GM12878 (cell line): ENCODE measurements at regions not wholly inside any gene's neighbourhood (a gene's known extent, or its start where the extent isn't known, plus 50 kb on each side); places are given as distances from the start of the nearest gene placed in this dataset.

Experiments
- ASH2L ChIP-seq: fragments of 300-600, 200-600 bp; sonication (generic); IDR thresholded peaks from 2 replicates; pipeline ENCODE4 v1.6.1; 2017; ENCODE audit warnings: low read depth, mild to moderate bottlenecking, borderline replicate concordance
- CREB1 ChIP-seq: IDR thresholded peaks from 2 replicates; pipeline ENCODE4 v1.6.1; 2012; ENCODE audit warnings: low read depth, mild to moderate bottlenecking, inconsistent platforms
- EGR1 ChIP-seq, 2 experiments: IDR thresholded peaks; 1 replicate in 1 of 2; 2 replicates in 1 of 2; pipeline ENCODE4 v1.6.1; 2011 to 2012; ENCODE audit warnings: low read depth in 2 of 2, low read length in 2 of 2, borderline replicate concordance in 1 of 2, mild to moderate bottlenecking in 1 of 2, moderate library complexity in 1 of 2
- EP300 ChIP-seq, 2 experiments: fragments of 150-350 bp in 1 of 2; IDR thresholded peaks; 2 replicates each; pipeline ENCODE4 v1.6.1; 2011 to 2012; ENCODE audit warnings: low read depth in 2 of 2, low read length in 2 of 2, borderline replicate concordance in 1 of 2, improper control_type of control experiment in 1 of 2, inconsistent platforms in 1 of 2; ENCODE audit not compliant: control insufficient read depth in 1 of 2
- FOS ChIP-seq: IDR thresholded peaks from 3 replicates; pipeline ENCODE4 v1.6.1; 2011; ENCODE audit warnings: borderline replicate concordance; ENCODE audit not compliant: insufficient read length; ENCODE audit errors: extremely low read depth
- HDAC2 ChIP-seq: fragments of 200-600 bp; sonication (generic); IDR thresholded peaks from 2 replicates; pipeline ENCODE4 v1.6.1; 2017
- KDM1A ChIP-seq: fragments of 200-600 bp; sonication (generic); IDR thresholded peaks from 2 replicates; pipeline ENCODE4 v1.6.1; 2016; ENCODE audit warnings: borderline replicate concordance
- NFIC ChIP-seq: IDR thresholded peaks from 2 replicates; pipeline ENCODE4 v1.6.1; 2012; ENCODE audit warnings: low read depth, mild to moderate bottlenecking, inconsistent platforms, low read length, moderate library complexity
- POLR2A ChIP-seq: IDR thresholded peaks from 2 replicates; pipeline ENCODE4 v1.6.1; 2011; ENCODE audit warnings: low read depth, mild to moderate bottlenecking, low read length
- SMARCA5 ChIP-seq: fragments of 450-650 bp; IDR thresholded peaks from 2 replicates; pipeline ENCODE4 v1.6.1; 2017; ENCODE audit warnings: mild to moderate bottlenecking
- YBX1 ChIP-seq: fragments of 450-650 bp; IDR thresholded peaks from 2 replicates; pipeline ENCODE4 v1.6.1; 2016; ENCODE audit warnings: antibody characterized with exemption
- TF ChIP-seq, protein P1 (sequence below), 3 experiments: IDR thresholded peaks in 2 of 3; conservative IDR thresholded peaks in 1 of 3; 2 replicates each; pipeline ENCODE4 v1.5.1; 2011; ENCODE audit warnings: low read depth in 3 of 3, low read length in 3 of 3, mild to moderate bottlenecking in 3 of 3, control low read depth in 2 of 3, moderate library complexity in 2 of 3, inconsistent platforms in 1 of 3, mixed read lengths in 1 of 3; ENCODE audit not compliant: control insufficient read depth in 2 of 3, insufficient read depth in 1 of 3; ENCODE audit errors: extremely low read depth in 1 of 3

GRCh38 chrX:104372547-104372946 lies 117.8 kb upstream of the ESX1 start:
- TF ChIP-seq YBX1, result no peak
- TF ChIP-seq SMARCA5, result no peak
- no peak for TF ChIP-seq ASH2L
- no peak for TF ChIP-seq CREB1
- TF ChIP-seq FOS, result no peak
- TF ChIP-seq POLR2A, result no peak
- TF ChIP-seq, protein P1, sequence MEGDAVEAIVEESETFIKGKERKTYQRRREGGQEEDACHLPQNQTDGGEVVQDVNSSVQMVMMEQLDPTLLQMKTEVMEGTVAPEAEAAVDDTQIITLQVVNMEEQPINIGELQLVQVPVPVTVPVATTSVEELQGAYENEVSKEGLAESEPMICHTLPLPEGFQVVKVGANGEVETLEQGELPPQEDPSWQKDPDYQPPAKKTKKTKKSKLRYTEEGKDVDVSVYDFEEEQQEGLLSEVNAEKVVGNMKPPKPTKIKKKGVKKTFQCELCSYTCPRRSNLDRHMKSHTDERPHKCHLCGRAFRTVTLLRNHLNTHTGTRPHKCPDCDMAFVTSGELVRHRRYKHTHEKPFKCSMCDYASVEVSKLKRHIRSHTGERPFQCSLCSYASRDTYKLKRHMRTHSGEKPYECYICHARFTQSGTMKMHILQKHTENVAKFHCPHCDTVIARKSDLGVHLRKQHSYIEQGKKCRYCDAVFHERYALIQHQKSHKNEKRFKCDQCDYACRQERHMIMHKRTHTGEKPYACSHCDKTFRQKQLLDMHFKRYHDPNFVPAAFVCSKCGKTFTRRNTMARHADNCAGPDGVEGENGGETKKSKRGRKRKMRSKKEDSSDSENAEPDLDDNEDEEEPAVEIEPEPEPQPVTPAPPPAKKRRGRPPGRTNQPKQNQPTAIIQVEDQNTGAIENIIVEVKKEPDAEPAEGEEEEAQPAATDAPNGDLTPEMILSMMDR (IDR thresholded peaks at IDR 0.05 in 2 of 3, conservative IDR thresholded peaks at IDR 0.05 in 1 of 3; ENCODE audit: control insufficient read depth in 2 of 3, extremely low read depth in 1 of 3, insufficient read depth in 1 of 3, low read depth in 3 of 3, low read length in 3 of 3), result no peak
- no peak for TF ChIP-seq NFIC
- TF ChIP-seq KDM1A, result no peak
- no peak for TF ChIP-seq EP300 (IDR thresholded peaks at IDR 0.05; ENCODE audit: borderline replicate concordance in 1 of 2, control insufficient read depth in 1 of 2, low read depth in 2 of 2, low read length in 2 of 2)
- no peak for TF ChIP-seq EGR1 (IDR thresholded peaks at IDR 0.05; ENCODE audit: borderline replicate concordance in 1 of 2, low read depth in 2 of 2, low read length in 2 of 2)
- TF ChIP-seq HDAC2, result no peak
